ENCODE measurements at regions not wholly inside any gene's neighbourhood (a gene's known extent, or its start where the extent isn't known, plus 50 kb on each side); places are given as distances from the start of the nearest gene placed in this dataset.

GRCh38 chr11:122269824-122270223 is 153.8 kb upstream of the BLID start:
- no peak for DNase-seq

GRCh38 chr11:122268601-122269130 is 152.7 kb upstream of the BLID start:
- DNase-seq = no peak

- DNase-seq = no peak
Observed at GRCh38 chr11:122267602-122268001, 151.6 kb upstream of the BLID start.

GRCh38 chr11:122265981-122266380 is 150.0 kb upstream of the BLID start:
- DNase-seq = no peak

- DNase-seq = no peak
Observed at GRCh38 chr11:122264121-122264520, 148.1 kb upstream of the BLID start.

- no peak for DNase-seq
Observed at GRCh38 chr11:122261546-122261945, 145.5 kb upstream of the BLID start.

- no peak for DNase-seq
Observed at GRCh38 chr11:122259195-122259821, 143.3 kb upstream of the BLID start.

- no peak for DNase-seq
Observed at GRCh38 chr11:122258446-122259194, 142.6 kb upstream of the BLID start.

GRCh38 chr11:122253589-122254231 is 137.7 kb upstream of the BLID start:
- no peak for DNase-seq

GRCh38 chr11:122248939-122249338 is 132.9 kb upstream of the BLID start:
- DNase-seq = no peak

GRCh38 chr11:122248131-122248530 is 132.1 kb upstream of the BLID start:
- no peak for DNase-seq

GRCh38 chr11:122246874-122247273 is 130.9 kb upstream of the BLID start:
- no peak for DNase-seq

- DNase-seq = no peak
Observed at GRCh38 chr11:122242731-122243130, 126.7 kb upstream of the BLID start.

- DNase-seq = no peak
Observed at GRCh38 chr11:122241566-122241965, 125.6 kb upstream of the BLID start.

GRCh38 chr11:122240638-122241037 is 124.6 kb upstream of the BLID start:
- DNase-seq = no peak

- no peak for DNase-seq
Observed at GRCh38 chr11:122235615-122236014, 119.6 kb upstream of the BLID start.

- no peak for DNase-seq
Observed at GRCh38 chr11:122234780-122235179, 118.8 kb upstream of the BLID start.

- no peak for DNase-seq
Observed at GRCh38 chr11:122234257-122234656, 118.2 kb upstream of the BLID start.

GRCh38 chr11:122232985-122233384 is 117.0 kb upstream of the BLID start:
- DNase-seq = no peak

GRCh38 chr11:122230385-122230755 is 114.4 kb upstream of the BLID start:
- DNase-seq = no peak

GRCh38 chr11:122229481-122230384 is 113.7 kb upstream of the BLID start:
- no peak for DNase-seq

GRCh38 chr11:122229078-122229477 is 113.1 kb upstream of the BLID start:
- no peak for DNase-seq

- DNase-seq = no peak
Observed at GRCh38 chr11:122226810-122227379, 110.9 kb upstream of the BLID start.
